GM23338 (cell line): ENCODE measurements at regions not wholly inside any gene's neighbourhood (a gene's known extent, or its start where the extent isn't known, plus 50 kb on each side); places are given as distances from the start of the nearest gene placed in this dataset.

Experiments used
- ATAC-seq: fragments of 200-7000 bp; cut with Tn5 transposase; 3 replicates; pipeline ENCODE4 v1.9.1; 2020
- DNase-seq: peaks from one replicate; pipeline ENCODE4 v3.0.0-alpha.2; 2015; ENCODE audit warnings: low spot score
- H2AFZ ChIP-seq: fragments of 200-600 bp; sonication (generic); 2 replicates; pipeline ENCODE4 v1.8.0; 2016; ENCODE audit warnings: antibody characterized with exemption, mild to moderate bottlenecking, moderate library complexity
- H3F3A ChIP-seq: fragments of 200-600 bp; sonication (generic); replicated peaks from 2 replicates; pipeline ENCODE4 v1.8.0; 2017; ENCODE audit warnings: antibody characterized with exemption, mixed run types, low read depth
- H3K27ac ChIP-seq: fragments of 200-600 bp; sonication (generic); 2 replicates; pipeline ENCODE4 v1.6.1; 2016; ENCODE audit warnings: low read depth
- H3K27me3 ChIP-seq: fragments of 200-600 bp; sonication (generic); 2 replicates; pipeline ENCODE4 v1.8.0; 2016; ENCODE audit warnings: mild to moderate bottlenecking, mixed run types, moderate library complexity; ENCODE audit not compliant: insufficient read depth
- H3K36me3 ChIP-seq: fragments of 200-600 bp; sonication (generic); 2 replicates; pipeline ENCODE4 v1.8.0; 2016; ENCODE audit warnings: mild to moderate bottlenecking; ENCODE audit not compliant: insufficient read depth
- H3K4me1 ChIP-seq: fragments of 200-600 bp; sonication (generic); 2 replicates; pipeline ENCODE4 v1.8.0; 2016; ENCODE audit warnings: mild to moderate bottlenecking, moderate library complexity; ENCODE audit not compliant: insufficient read depth
- H3K4me2 ChIP-seq: fragments of 200-600 bp; sonication (generic); 2 replicates; pipeline ENCODE4 v1.7.1; 2017; ENCODE audit warnings: mixed run types
- H3K4me3 ChIP-seq: fragments of 200-600 bp; sonication (generic); 2 replicates; pipeline ENCODE4 v1.6.1; 2016; ENCODE audit warnings: mixed run types
- H3K79me2 ChIP-seq: fragments of 200-600 bp; sonication (generic); replicated peaks from 2 replicates; pipeline ENCODE4 v1.8.0; 2017; ENCODE audit warnings: mild to moderate bottlenecking; ENCODE audit not compliant: insufficient read depth
- H3K9me2 ChIP-seq: fragments of 200-600 bp; sonication (generic); 2 replicates; pipeline ENCODE4 v1.8.0; 2017; ENCODE audit not compliant: insufficient read depth
- H4K20me1 ChIP-seq: fragments of 200-600 bp; sonication (generic); replicated peaks from 2 replicates; pipeline ENCODE4 v1.8.0; 2017; ENCODE audit warnings: mild to moderate bottlenecking; ENCODE audit not compliant: insufficient read depth
- H3K27ac Mint-ChIP-seq: 2 replicates; pipeline ENCODE4 v1.8.0; 2020; ENCODE audit warnings: inconsistent platforms, mild to moderate bottlenecking, moderate library complexity, mixed read lengths
- H3K27me3 Mint-ChIP-seq: 3 replicates; pipeline ENCODE4 v1.8.0; 2022; ENCODE audit warnings: low read depth, mild to moderate bottlenecking, moderate library complexity, mixed read lengths, inconsistent platforms; ENCODE audit not compliant: insufficient read depth, poor library complexity
- H3K36me3 Mint-ChIP-seq: 3 replicates; pipeline ENCODE4 v1.8.0; 2021; ENCODE audit warnings: low read depth, mild to moderate bottlenecking, inconsistent platforms, moderate library complexity, mixed read lengths
- H3K4me1 Mint-ChIP-seq: 3 replicates; pipeline ENCODE4 v1.8.0; 2020; ENCODE audit warnings: mild to moderate bottlenecking, inconsistent platforms, mixed read lengths
- H3K4me3 Mint-ChIP-seq: 3 replicates; pipeline ENCODE4 v1.8.0; 2021; ENCODE audit warnings: moderate library complexity, mild to moderate bottlenecking, inconsistent platforms, mixed read lengths
- H3K9me3 Mint-ChIP-seq: 3 replicates; pipeline ENCODE4 v1.8.0; 2020; ENCODE audit warnings: moderate library complexity, mild to moderate bottlenecking, inconsistent platforms, mixed read lengths
- CREB1 ChIP-seq: fragments of 250-450 bp; sonication (Bioruptor Pico); IDR thresholded peaks from 2 replicates; pipeline ENCODE4 v1.5.0; 2020; ENCODE audit warnings: low read depth, mild to moderate bottlenecking, moderate library complexity
- CTCF ChIP-seq, 2 experiments: fragments of 200-600 bp in 1 of 2; sonication (generic) in 1 of 2; conservative IDR thresholded peaks; 2 replicates each; pipeline versions ENCODE4 v1.5.1 to v1.6.1; 2016 to 2017; ENCODE audit warnings: antibody characterized with exemption in 2 of 2, low read depth in 2 of 2, mild to moderate bottlenecking in 2 of 2, moderate library complexity in 1 of 2
- ETS1 ChIP-seq: IDR thresholded peaks from 2 replicates; pipeline ENCODE4 v1.6.1; 2016; ENCODE audit warnings: antibody characterized with exemption
- EZH2 ChIP-seq: fragments of 200-600 bp; sonication (generic); IDR thresholded peaks from one replicate; pipeline ENCODE4 v1.8.0; 2017; ENCODE audit warnings: antibody characterized with exemption, mild to moderate bottlenecking, low read depth; ENCODE audit not compliant: unreplicated experiment
- EZH2phosphoT487 ChIP-seq: fragments of 200-600 bp; sonication (generic); IDR thresholded peaks from one replicate; pipeline ENCODE4 v1.8.1; 2018; ENCODE audit warnings: antibody characterized with exemption; ENCODE audit not compliant: unreplicated experiment
- JUNB ChIP-seq: IDR thresholded peaks from one replicate; pipeline ENCODE4 v1.6.1; 2016; ENCODE audit warnings: antibody characterized with exemption; ENCODE audit not compliant: unreplicated experiment
- NANOG ChIP-seq: IDR thresholded peaks from 2 replicates; pipeline ENCODE4 v1.6.1; 2016; ENCODE audit warnings: antibody characterized with exemption, borderline replicate concordance
- POLR2AphosphoS5 ChIP-seq: IDR thresholded peaks from 2 replicates; pipeline ENCODE4 v1.6.1; 2016; ENCODE audit warnings: antibody characterized with exemption, low read depth
- REST ChIP-seq: IDR thresholded peaks from one replicate; pipeline ENCODE4 v1.6.1; 2018; ENCODE audit warnings: antibody characterized with exemption; ENCODE audit not compliant: unreplicated experiment
- STAT1 ChIP-seq: IDR thresholded peaks from one replicate; pipeline ENCODE4 v1.6.1; 2016; ENCODE audit warnings: antibody characterized with exemption; ENCODE audit not compliant: unreplicated experiment
- ZNF114 ChIP-seq: fragments of 250-450 bp; sonication (Bioruptor Pico); IDR thresholded peaks from 2 replicates; pipeline ENCODE4 v1.5.0; 2020; ENCODE audit warnings: mild to moderate bottlenecking, moderate library complexity

GRCh38 chrX:95996294-95996693 lies 688.3 kb upstream of the DIAPH2 start:
- Mint-ChIP-seq H3K4me3 (no peak overlapping the region), H3K36me3 (no peaks in the 10 kb centered on the region), H3K4me1 (no peaks in the 10 kb centered on the region), H3K27ac (no peak overlapping the region), H3K9me3 (no peaks in the 10 kb centered on the region), H3K27me3 (no peaks in the 10 kb centered on the region)
- Histone ChIP-seq H3K4me1 (no peaks in the 10 kb centered on the region), H3K79me2 (no peaks in the 10 kb centered on the region), H3K9me2 (no peaks in the 10 kb centered on the region), H3K4me2 (no peak overlapping the region), H3K36me3 (no peaks in the 10 kb centered on the region), H3K27me3 (no peaks in the 10 kb centered on the region), H2AFZ (no peak overlapping the region), H3K4me3 (no peak overlapping the region), H3K27ac (no peak overlapping the region), H3F3A (no peaks in the 10 kb centered on the region), H4K20me1 (no peaks in the 10 kb centered on the region)
- TF ChIP-seq CREB1: no peak
- DNase-seq (no peak), ATAC-seq (no peak)

- Histone ChIP-seq H4K20me1 (no peaks in the 10 kb centered on the region), H3K79me2 (no peaks in the 10 kb centered on the region), H3F3A (no peaks in the 10 kb centered on the region), H3K4me1 (no peaks in the 10 kb centered on the region), H3K36me3 (no peaks in the 10 kb centered on the region), H3K27me3 (no peaks in the 10 kb centered on the region), H3K4me2 (no peak overlapping the region), H3K4me3 (no peak overlapping the region), H2AFZ (no peak overlapping the region), H3K9me2 (no peaks in the 10 kb centered on the region), H3K27ac (no peak overlapping the region)
- no peaks in the 10 kb centered on the region for H3K36me3 Mint-ChIP-seq
- no peaks in the 10 kb centered on the region for H3K4me1 Mint-ChIP-seq
- H3K27me3 Mint-ChIP-seq: no peaks in the 10 kb centered on the region
- ATAC-seq (no peak), DNase-seq (no peak)
- H3K9me3 Mint-ChIP-seq: no peaks in the 10 kb centered on the region
- H3K27ac Mint-ChIP-seq: no peak overlapping the region
- H3K4me3 Mint-ChIP-seq: no peak overlapping the region
- TF ChIP-seq ETS1 (no peak), STAT1 (no peak)
These were observed 682.2 kb upstream of the DIAPH2 start for GRCh38 chrX:96002431-96002830.

- Histone ChIP-seq H2AFZ (no peak overlapping the region), H3K27me3 (no peaks in the 10 kb centered on the region), H3K27ac (no peak overlapping the region), H3K4me1 (no peaks in the 10 kb centered on the region), H3K36me3 (no peaks in the 10 kb centered on the region), H3K9me2 (no peaks in the 10 kb centered on the region), H3K4me3 (no peak overlapping the region), H3F3A (no peaks in the 10 kb centered on the region), H4K20me1 (no peaks in the 10 kb centered on the region), H3K4me2 (no peak overlapping the region), H3K79me2 (no peaks in the 10 kb centered on the region)
- DNase-seq: no peak
- Mint-ChIP-seq H3K27me3 (no peaks in the 10 kb centered on the region), H3K4me1 (no peaks in the 10 kb centered on the region), H3K27ac (no peak overlapping the region), H3K4me3 (no peak overlapping the region), H3K36me3 (no peaks in the 10 kb centered on the region), H3K9me3 (no peaks in the 10 kb centered on the region)
- ATAC-seq: no peak
- TF ChIP-seq REST (no peak), EZH2 (no peak), STAT1 (no peak), CTCF (conservative IDR thresholded peaks at IDR 0.05; ENCODE audit: low read depth in 2 of 2) (no peak), JUNB (no peak), ZNF114 (CRISPR knock-in tag) (no peak), EZH2phosphoT487 (no peak), NANOG (no peak), ETS1 (no peak), POLR2AphosphoS5 (no peak), CREB1 (no peak)
These were observed 680.3 kb upstream of the DIAPH2 start for GRCh38 chrX:96004386-96004785.
